Type B pancreatic cell (in vitro differentiated cells): ENCODE measurements at regions not wholly inside any gene's neighbourhood (a gene's known extent, or its start where the extent isn't known, plus 50 kb on each side); places are given as distances from the start of the nearest gene placed in this dataset.

Experiments used
- DNase-seq: peaks from one replicate; pipeline ENCODE4 v3.0.0; 2021; ENCODE audit warnings: mixed read lengths; ENCODE audit not compliant: unreplicated experiment; ENCODE audit errors: extremely low spot score
- H3K27ac Mint-ChIP-seq: 2 replicates; pipeline ENCODE4 v1.8.0; 2021; ENCODE audit warnings: mild to moderate bottlenecking, mixed read lengths
- H3K27me3 Mint-ChIP-seq: 2 replicates; pipeline ENCODE4 v1.8.0; 2021; ENCODE audit warnings: mixed read lengths
- H3K36me3 Mint-ChIP-seq: 2 replicates; pipeline ENCODE4 v1.8.0; 2021; ENCODE audit warnings: mixed read lengths
- H3K4me1 Mint-ChIP-seq: one replicate; pipeline ENCODE4 v1.8.0; 2021; ENCODE audit warnings: mixed read lengths; ENCODE audit not compliant: unreplicated experiment
- H3K4me3 Mint-ChIP-seq: 2 replicates; pipeline ENCODE4 v1.8.0; 2021; ENCODE audit warnings: mild to moderate bottlenecking, mixed read lengths
- H3K9me3 Mint-ChIP-seq: 2 replicates; pipeline ENCODE4 v1.8.0; 2021; ENCODE audit warnings: mixed read lengths
- TF ChIP-seq, protein P1 (sequence below): fragments of 200-600 bp; sonication (generic); conservative IDR thresholded peaks from 2 replicates; pipeline ENCODE4 v1.5.0; 2021; ENCODE audit warnings: antibody characterized with exemption, mild to moderate bottlenecking

DNA sequence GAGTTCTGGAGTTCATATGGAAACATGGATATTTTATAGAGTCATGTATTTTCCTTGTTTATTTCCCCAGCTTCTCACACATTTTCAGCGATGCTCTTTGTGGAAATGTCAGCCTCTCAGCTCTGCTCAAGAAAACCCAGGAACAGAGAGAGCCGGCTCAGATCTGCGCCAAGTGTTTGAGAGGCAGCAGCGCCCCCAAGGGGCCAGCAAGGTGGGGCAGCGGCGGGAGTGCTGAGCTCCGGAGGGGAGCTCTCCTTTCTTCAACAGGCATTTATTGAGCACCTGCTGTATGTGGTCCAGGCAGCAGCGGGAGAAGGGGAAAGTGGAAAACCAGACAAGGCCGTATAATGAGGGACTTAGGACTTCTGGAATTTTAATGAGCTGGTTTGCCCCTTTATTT is 421.1 kb upstream of the C16orf82 start:
- H3K36me3 Mint-ChIP-seq, result no peaks in the 10 kb centered on the region
- no peaks in the 10 kb centered on the region for H3K4me1 Mint-ChIP-seq
- H3K4me3 Mint-ChIP-seq, result no peak overlapping the region
- no peak for DNase-seq
- peaks cover 24% of the 10 kb centered on the region for H3K27me3 Mint-ChIP-seq
- TF ChIP-seq, protein P1, sequence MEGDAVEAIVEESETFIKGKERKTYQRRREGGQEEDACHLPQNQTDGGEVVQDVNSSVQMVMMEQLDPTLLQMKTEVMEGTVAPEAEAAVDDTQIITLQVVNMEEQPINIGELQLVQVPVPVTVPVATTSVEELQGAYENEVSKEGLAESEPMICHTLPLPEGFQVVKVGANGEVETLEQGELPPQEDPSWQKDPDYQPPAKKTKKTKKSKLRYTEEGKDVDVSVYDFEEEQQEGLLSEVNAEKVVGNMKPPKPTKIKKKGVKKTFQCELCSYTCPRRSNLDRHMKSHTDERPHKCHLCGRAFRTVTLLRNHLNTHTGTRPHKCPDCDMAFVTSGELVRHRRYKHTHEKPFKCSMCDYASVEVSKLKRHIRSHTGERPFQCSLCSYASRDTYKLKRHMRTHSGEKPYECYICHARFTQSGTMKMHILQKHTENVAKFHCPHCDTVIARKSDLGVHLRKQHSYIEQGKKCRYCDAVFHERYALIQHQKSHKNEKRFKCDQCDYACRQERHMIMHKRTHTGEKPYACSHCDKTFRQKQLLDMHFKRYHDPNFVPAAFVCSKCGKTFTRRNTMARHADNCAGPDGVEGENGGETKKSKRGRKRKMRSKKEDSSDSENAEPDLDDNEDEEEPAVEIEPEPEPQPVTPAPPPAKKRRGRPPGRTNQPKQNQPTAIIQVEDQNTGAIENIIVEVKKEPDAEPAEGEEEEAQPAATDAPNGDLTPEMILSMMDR, result peak; percentile 75
- no peaks in the 10 kb centered on the region for H3K9me3 Mint-ChIP-seq
- H3K27ac Mint-ChIP-seq, result no peak overlapping the region

DNA sequence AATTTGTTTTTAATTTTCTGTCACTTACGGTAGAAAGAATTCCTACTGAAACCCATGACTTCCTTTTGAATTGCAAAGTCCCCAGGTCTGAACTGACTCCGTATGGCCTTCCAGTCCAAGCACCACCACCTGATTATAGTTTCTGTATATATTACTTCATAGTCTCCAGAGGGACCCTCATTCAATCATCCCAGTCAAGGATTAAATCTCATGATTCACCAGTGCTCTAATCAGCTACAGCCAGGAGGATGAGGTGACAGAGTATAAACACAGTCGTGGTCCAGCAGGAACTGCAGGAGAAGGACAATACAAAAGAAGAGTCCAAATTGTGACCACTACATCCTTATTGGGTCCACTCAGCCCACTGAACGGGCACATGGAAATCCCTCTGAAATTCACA is 418.9 kb upstream of the C16orf82 start:
- H3K27ac Mint-ChIP-seq, result no peak overlapping the region
- DNase-seq, result no peak
- no peaks in the 10 kb centered on the region for H3K9me3 Mint-ChIP-seq
- H3K4me1 Mint-ChIP-seq, result no peaks in the 10 kb centered on the region
- TF ChIP-seq, protein P1, result no peak
- H3K4me3 Mint-ChIP-seq, result no peak overlapping the region
- H3K36me3 Mint-ChIP-seq, result no peaks in the 10 kb centered on the region
- H3K27me3 Mint-ChIP-seq, result peaks cover 21% of the 10 kb centered on the region

DNA sequence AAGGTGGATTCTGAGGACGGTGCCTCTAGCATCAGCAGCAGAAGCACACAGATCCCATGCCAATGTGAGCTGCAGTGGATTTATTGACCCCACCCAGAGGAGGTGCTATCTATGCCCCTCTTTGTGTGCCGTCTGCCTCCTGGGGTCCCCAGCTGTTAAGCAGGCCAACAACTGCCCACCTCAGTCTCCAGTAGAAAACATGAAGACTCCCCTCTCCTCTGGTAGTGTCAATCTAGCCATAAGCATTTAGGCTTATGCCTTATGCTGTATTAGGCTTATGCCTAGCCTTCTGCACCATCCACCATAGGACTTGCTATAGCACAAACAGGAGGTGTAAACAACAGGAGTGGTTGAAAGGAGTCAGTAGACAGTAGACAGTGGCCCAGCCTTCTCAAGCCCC is 417.9 kb upstream of the C16orf82 start:
- Mint-ChIP-seq H3K27ac (no peak overlapping the region), H3K4me3 (no peak overlapping the region), H3K27me3 (peaks cover 17% of the 10 kb centered on the region), H3K36me3 (no peaks in the 10 kb centered on the region), H3K4me1 (no peaks in the 10 kb centered on the region), H3K9me3 (no peaks in the 10 kb centered on the region)
- no peak for DNase-seq
- TF ChIP-seq, protein P1, result no peak

DNA sequence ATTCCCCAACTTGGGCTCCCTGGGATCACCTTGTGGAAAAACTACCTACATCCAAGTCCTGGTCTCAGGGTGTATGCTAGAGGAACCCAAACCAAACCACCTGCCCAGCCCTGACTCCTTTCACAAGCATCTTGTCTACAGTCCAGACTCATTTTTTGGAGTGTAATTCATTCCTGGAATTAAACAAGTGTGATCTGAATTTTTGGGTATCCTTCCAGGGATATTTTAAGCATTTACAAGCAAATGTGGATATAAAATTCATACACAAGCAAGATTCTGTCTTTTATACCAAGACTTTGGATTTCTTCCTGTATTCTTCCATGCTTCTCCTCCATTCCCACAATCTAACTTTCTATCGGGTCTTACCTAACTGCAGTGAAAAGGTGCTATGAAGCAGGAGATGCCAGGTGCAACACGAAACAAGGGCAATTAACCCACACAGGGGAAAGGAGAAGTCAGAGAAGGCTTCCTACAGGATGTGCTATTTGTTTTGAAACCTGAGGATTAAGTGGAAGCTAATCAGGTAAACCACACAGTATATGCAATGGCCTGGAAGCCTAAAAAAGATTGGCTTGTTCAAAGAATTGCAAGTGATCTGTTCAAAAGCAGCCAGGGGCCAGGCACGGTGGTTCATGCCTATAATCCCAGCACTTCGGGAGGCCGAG is 417.2 kb upstream of the C16orf82 start:
- no peak overlapping the region for H3K4me3 Mint-ChIP-seq
- no peaks in the 10 kb centered on the region for H3K36me3 Mint-ChIP-seq
- no peak for DNase-seq
- peaks cover 11% of the 10 kb centered on the region for H3K27me3 Mint-ChIP-seq
- TF ChIP-seq, protein P1, result no peak
- H3K9me3 Mint-ChIP-seq, result no peaks in the 10 kb centered on the region
- no peak overlapping the region for H3K27ac Mint-ChIP-seq
- no peaks in the 10 kb centered on the region for H3K4me1 Mint-ChIP-seq

- Mint-ChIP-seq H3K4me1 (no peaks in the 10 kb centered on the region), H3K27me3 (peaks cover 4% of the 10 kb centered on the region), H3K4me3 (no peak overlapping the region), H3K9me3 (no peaks in the 10 kb centered on the region), H3K36me3 (no peaks in the 10 kb centered on the region), H3K27ac (no peak overlapping the region)
- TF ChIP-seq, protein P1, result no peak
- DNase-seq, result no peak
These were observed 415.3 kb upstream of the C16orf82 start for GRCh38 chr16:26651464-26651863.

- no peaks in the 10 kb centered on the region for H3K9me3 Mint-ChIP-seq
- TF ChIP-seq, protein P1, result no peak
- H3K36me3 Mint-ChIP-seq, result no peaks in the 10 kb centered on the region
- H3K4me1 Mint-ChIP-seq, result no peaks in the 10 kb centered on the region
- no peak for DNase-seq
- H3K27me3 Mint-ChIP-seq, result peaks cover 4% of the 10 kb centered on the region
- H3K27ac Mint-ChIP-seq, result no peak overlapping the region
- H3K4me3 Mint-ChIP-seq, result no peak overlapping the region
These were observed 414.8 kb upstream of the C16orf82 start for GRCh38 chr16:26651884-26652283.
